Cardiac fibroblast (primary cell): ENCODE measurements at regions not wholly inside any gene's neighbourhood (a gene's known extent, or its start where the extent isn't known, plus 50 kb on each side); places are given as distances from the start of the nearest gene placed in this dataset.
"Not testable (repeated sequence)": the region's sequence is repeated elsewhere in the genome, so short reads cannot be mapped to it uniquely, and the experiment has no call there.

ENCODE experiments used
- DNase-seq, 2 donors: peaks; one replicate each; pipeline versions ENCODE4 v3.0.0 to v3.0.0-alpha.2; 2010; ENCODE audit warnings: low read depth in 2 of 2
- H3K4me3 ChIP-seq, 2 donors: replicated peaks in 1 of 2; 1 replicate in 1 of 2; 2 replicates in 1 of 2; pipeline ENCODE4 v1.5.1; 2011; ENCODE audit warnings: low read depth in 2 of 2, low read length in 2 of 2, mild to moderate bottlenecking in 2 of 2, moderate library complexity in 1 of 2
- CTCF ChIP-seq: IDR thresholded peaks from one replicate; pipeline ENCODE4 v1.5.1; 2011; ENCODE audit warnings: low read depth, mild to moderate bottlenecking, low read length, inconsistent platforms

DNA sequence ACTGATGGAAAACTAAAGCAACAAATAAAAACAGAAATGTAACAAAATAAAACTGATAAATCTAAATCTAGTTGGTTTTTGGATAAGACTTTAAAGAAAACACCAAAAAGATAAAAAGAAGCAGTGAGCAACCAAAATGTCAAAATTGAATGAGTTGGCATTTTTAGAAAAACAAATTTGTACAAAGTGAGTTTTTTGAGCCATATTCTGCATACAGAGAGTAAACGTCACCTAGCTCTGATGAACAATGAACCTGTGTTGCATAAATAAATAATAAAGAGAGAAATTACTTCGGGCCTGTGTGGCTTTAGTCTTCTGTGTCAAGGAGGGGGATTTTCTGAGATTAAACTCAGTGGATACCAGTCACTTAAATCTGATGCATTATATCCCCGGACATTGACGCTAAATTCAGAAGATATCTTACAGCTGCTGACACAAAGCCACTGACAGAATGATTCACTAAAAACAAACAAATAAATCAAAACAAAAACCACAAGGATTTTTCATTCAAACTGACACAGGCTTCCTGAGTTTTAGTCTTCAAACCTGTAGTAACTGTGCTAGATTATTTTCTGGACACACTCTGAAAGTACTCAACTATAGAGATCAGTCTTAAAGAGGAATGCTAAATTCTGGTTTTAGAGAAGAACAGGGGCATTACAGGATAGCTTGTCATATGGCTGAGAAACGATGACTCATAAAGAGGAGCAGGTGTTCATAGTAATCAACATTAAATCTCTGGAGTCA is 403.5 kb upstream of the ST8SIA4 start:
- no peak for TF ChIP-seq CTCF

GRCh38 chr5:101296477-101296876 is 393.4 kb upstream of the ST8SIA4 start:
- no peak for DNase-seq
- H3K4me3 ChIP-seq: no peak overlapping the region
- TF ChIP-seq CTCF: no peak

More for the DNA sequence above, 403.5 kb upstream of the ST8SIA4 start:
- DNase-seq: no peak
- no peak overlapping the region for H3K4me3 ChIP-seq

- H3K4me3 ChIP-seq: no peak overlapping the region
- no peak for DNase-seq
- no peak for TF ChIP-seq CTCF
Measured at GRCh38 chr5:101292199-101292598, 389.1 kb upstream of the ST8SIA4 start.

GRCh38 chr5:101290761-101291160 is 387.7 kb upstream of the ST8SIA4 start:
- not testable (repeated sequence) for DNase-seq, H3K4me3 ChIP-seq

GRCh38 chr5:101288633-101289032 is 385.6 kb upstream of the ST8SIA4 start:
- no peak for DNase-seq
- no peak for TF ChIP-seq CTCF
- no peak overlapping the region for H3K4me3 ChIP-seq

DNA sequence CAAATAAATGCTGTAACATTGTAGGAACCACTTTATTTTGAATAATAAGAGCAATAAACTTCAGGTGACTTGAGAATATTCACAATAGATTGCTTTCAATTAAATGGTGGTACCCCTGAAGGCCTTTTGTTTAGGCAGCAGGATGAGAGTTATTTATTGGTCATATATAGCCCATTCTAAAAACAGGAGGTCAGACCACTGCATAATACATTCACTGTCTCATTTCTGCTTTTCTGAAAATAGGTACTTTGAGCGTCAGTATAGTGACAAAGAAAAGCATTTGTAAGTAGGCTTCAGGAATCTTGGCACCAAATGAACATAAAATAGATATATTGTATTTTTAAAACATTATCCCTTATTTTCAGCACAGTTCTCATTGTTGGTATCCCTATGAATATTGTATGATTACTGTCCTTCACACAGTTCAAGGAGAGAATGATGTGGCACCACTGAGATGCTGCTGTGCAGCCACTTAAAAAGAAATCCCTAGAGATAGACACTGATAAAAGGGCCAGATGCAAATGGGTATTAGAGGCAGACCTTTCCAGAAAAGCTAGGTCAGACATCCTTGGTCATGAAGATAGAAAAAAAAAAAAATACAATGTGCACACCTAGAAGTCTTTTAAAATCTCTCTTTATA is 381.8 kb upstream of the ST8SIA4 start:
- no peak for DNase-seq
- H3K4me3 ChIP-seq: no peak overlapping the region

GRCh38 chr5:101283938-101284337 is 380.9 kb upstream of the ST8SIA4 start:
- not testable (repeated sequence) for DNase-seq, H3K4me3 ChIP-seq

More for the DNA sequence above, 381.8 kb upstream of the ST8SIA4 start:
- no peak for TF ChIP-seq CTCF

- TF ChIP-seq CTCF: no peak
- no peak overlapping the region for H3K4me3 ChIP-seq
- no peak for DNase-seq
Measured at GRCh38 chr5:101278917-101279316, 375.8 kb upstream of the ST8SIA4 start.
